Putamen (tissue), 1 donor: ENCODE measurements at regions not wholly inside any gene's neighbourhood (a gene's known extent, or its start where the extent isn't known, plus 50 kb on each side); places are given as distances from the start of the nearest gene placed in this dataset.
"Not testable (repeated sequence)": the region's sequence is repeated elsewhere in the genome, so short reads cannot be mapped to it uniquely, and the experiment has no call there.

Experiments used
- DNase-seq: peaks from one replicate; pipeline ENCODE4 v3.0.0-alpha.2; 2016; ENCODE audit warnings: low spot score

DNA sequence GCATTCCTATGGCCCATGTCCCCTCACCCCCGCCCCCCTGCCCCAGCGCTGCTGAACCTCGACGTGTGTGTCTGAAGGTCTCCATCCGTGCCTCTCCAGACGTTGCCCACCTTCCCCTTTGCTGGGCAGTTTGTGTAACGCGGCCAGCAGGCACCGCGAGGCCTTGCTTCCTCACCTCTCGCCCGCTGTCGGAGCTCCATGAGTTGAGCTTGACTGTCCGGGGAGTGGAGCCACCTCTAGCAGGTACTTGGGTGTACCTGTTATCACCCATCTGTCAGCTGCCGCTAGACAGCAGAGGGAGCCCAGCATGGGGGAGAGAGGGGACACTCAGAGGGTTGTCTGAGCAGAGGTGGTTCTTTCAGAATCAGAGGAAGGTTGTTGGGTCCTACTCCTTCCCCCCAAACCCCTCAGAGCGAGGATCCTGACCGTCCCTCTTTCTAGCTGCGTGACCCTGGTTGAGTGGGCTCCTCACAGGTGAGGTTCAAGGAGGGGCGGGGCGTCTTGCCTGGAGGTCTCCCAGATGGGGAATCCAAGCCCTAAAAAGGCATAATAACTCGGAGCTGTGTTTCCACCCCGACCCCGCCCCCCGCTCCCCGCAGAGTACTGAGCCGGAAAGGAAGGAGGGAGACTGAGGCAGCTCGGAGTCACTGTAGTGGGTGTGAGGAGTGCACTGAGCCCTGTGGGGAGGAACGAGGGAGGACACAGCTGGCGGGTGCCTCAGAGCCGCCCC is 184.7 kb downstream of the C9orf50 start:
- no peak for DNase-seq

DNA sequence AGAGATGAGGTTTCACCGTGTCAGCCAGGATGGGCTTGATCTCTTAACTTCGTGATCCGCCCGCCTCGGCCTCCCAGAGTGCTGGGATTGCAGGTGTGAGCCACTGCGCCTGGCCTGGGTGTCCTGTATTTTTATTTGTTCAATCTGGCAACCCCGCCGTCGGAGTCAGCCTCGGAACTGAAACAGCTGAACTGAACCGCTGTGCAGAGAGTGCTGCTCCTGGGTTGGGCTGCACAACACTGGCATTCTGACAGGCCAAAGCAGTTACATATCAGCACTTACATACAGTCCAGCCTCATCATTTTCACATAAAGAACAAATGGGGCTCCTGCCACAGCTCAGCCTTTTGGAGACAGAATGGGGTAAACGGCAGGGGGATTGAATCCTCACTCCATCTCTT is 185.6 kb downstream of the C9orf50 start:
- DNase-seq: no peak

DNA sequence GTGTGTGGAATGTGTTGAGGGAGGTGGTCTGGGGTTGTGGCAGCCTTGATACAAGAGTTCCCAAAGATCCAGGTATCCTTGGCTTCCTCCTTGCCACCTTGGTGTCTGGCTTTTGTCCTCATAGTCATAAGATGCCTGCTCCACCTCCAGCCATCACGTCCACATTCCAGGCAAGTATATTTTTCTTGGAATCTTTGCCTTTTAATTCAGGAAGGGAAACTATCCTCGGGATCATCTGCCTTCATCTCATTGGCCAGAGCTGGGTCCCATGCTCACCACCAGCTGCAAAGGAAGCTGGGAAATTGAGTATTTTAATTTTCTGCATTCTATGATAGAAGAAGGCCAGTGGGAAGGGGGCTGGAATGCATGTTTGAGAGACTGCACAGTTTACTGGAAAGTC is 186.7 kb downstream of the C9orf50 start:
- DNase-seq: no peak

DNA sequence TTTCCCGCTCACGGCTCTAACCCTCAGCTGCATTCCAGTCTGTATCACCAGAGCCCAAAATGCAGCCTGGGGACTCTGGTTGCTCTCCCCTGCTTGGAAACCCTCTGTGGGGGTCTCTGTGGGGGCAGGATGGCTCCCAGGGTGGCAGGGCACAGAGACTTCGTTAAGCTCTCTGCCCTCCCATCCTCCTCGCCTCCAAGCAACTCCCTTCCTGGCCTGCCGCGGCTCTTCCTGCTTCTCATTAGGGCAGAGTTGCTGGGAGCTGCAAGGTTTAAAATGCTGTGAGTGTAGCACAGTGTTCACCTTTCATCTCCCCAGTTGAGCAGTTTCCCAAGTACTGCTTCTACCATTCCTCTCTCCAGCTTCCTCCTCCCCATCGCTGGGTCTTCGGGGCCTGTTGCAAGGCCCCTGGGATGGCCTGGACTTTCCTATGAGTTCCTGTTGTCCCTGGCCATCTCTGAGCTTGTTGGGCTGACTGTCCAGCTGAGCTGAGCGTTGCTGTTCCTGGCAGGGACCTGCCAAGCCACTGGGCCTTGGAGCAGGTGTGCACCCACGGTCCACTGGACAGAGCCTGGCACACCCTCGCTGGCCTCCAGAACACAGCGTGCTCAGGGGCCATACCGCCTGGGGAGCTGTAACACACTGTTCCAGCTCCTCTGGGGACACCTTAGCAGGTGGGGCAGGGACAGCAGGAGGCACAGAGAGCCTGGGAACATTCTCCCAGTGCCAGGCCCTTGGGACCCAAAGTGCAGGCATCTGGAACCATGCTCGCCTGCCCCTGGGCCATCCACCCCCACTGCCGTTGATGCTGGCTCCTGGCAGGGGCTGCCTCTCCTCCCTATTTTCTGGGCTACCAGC is 188.4 kb downstream of the C9orf50 start:
- no peak for DNase-seq

DNA sequence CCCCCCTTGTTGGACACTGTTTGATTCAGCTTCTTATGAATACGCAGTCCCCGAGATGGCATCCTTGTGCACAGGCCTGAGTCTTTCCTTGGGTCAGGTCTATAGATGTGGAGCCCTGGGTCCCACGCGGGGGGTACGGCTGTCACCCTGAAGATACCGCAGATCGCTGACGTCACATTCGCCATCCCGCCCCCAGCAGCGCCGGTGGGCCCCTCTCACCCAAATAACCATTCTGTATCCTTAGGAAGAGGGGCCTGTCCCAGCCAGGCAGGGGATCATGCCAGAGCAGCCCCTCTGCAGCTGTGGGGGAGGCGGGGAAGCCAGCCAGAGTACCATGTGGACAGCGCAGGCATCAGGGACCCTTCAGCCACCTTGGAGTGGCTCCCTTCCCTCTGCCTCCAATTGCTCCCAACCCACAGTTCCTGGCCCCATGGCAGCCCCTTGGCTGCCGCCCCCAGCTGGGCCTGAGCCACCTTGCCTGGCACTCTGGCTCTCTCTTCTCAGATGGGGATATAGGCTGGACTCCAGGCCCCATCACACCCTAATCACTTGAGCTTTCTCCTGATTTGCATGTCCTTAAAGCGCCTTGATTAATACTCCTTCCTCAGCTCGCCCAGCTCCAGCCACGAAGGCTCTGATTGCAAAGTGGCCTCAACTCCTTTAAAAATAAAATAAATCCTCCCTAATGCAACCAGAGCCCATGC is 189.8 kb downstream of the C9orf50 start:
- DNase-seq: no peak

DNA sequence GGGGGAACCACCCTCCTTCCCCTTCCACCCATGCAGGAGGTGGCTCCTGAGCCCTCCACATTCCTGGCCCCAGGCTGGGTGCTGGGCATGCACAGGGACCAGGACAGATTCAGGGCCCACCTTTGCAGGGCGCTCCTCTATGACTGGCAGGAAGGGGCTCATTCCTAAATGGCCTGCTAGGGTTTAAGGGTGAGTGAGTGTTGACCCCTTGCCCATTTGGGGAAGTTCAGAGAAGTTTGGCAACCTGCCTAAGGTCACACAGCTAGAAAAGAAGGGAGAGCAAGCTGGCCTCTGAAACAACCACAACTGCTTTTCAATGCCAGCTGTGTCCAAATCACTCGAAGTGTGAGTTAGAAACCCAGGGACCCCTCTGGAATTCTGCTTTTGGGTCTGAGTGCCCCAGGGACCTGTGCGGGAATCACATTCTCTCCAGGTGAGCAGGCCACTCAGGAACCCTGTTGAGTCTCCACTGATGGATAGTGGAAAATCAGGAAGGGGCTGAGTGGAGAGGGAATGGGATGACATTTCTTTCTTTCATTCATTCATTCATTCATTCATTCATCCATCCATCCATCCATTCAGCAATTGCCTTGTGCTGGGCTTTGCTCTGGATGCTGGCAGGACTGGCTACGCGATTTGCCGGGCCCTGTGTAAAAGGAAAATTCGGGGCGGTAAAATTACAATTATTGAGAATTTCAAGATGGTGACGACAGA is 191.9 kb downstream of the C9orf50 start:
- DNase-seq: no peak

DNA sequence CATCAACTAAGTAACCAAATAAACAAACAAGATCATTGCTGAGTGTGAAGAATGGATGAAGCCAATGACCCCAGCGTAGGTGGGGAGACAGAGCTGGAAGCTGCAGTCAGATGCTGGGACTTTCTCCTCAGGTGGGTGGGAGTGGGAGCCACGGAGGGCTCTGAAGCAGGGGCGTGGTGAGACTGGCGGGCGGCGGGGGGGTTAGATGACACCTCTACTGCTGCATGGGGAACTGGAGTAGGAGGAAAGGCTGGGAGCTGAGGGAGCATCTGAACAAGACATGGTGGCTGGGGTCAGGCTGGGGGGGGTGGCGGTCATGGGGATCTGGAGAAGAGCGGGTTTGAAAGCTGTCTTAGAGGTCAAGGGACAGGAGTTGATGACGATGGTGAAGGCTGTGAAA is 193.8 kb downstream of the C9orf50 start:
- no peak for DNase-seq

DNA sequence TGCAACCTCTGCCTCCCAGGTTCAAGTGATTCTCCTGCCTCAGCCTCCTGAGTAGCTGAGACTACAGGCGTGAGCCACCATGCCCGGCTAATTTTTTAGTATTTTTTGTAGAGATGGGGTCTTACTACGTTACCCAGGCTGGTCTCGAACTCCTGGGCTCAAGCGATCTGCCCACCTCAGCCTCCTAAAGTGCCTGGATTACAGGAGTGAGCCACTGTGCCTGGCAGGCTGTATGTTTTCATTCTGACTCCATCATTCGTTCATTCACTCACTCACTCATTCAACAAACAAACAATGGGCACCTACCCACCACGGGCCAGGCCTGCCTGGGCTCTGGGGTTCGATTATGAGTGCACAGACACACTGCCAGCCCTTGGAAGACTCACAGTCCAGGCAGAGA is 197.1 kb downstream of the C9orf50 start:
- not testable (repeated sequence) for DNase-seq

DNA sequence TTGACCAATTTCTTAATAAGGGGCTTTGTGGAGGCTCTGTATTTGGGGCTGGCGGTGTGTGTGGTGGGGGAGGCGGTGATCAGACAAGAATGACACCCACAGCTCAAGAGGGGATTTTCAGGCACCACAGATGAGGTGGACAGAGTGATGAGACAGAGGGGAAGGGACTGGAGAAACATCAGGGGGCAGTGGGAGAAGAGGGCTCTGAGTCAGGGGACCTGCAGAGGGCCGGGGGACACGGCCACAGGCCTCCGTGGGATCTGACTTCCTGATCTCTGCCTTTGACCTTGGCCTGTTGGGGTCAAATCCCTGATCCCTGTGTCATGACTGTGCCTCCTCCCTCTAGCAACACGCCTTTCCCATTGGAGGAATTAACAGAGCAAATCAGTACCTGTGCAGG is 197.7 kb downstream of the C9orf50 start:
- DNase-seq: no peak

DNA sequence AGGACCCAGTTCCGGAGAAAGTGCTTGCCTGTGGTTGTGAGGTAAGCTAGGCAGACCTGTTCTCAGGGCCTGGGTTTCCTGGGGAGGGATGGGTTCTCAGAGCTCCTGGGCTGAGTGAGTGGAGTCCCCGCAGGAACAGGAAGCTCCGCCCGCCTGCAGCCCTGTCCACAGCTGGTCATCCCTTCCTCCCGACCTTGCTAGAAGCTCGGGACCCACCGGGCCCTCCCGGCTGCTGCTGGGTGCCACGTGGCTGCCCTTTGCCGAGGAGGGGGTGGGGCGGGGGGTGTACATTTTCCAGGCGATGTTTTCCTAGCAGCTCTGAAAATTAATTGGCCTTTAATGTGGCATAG is 198.1 kb downstream of the C9orf50 start:
- no peak for DNase-seq

DNA sequence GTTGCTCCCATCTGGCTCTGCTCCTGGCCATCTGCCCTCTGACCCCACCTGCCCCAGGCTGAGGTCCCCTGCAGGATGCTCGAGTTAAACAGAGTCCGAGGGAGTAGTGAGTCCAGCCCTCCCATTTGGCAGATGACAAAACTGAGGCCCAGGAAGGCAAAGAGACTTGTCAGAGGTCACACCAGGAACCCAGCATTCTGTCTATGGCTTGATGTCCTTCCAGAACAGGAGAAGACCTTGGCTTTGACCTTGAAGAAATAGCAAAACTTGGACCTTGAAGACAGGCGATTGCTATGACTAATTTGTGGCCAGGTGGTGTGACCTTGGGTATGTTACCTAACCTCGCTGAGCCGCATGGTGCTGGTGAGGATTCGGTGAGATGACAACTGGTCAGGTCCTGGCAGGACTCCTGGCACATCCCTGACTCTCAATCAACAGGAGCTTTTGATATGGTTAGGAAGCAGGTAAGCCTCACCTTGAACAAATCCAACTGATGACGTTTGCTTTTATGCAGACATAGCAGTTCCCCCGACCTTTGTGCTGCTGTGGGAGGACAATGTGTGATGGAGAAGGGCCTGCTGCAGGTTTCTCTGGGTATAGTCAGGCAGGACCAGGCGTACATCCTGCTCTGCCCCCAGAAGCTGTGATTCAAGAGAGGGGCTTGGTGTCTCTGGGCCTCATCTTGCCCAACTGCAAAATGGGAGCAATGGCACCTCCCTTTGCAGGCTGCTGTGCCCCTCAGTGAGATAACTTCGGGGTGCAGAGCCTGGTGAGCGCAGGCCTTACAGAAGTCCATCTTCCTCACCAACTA is 198.7 kb downstream of the C9orf50 start:
- DNase-seq: no peak

DNA sequence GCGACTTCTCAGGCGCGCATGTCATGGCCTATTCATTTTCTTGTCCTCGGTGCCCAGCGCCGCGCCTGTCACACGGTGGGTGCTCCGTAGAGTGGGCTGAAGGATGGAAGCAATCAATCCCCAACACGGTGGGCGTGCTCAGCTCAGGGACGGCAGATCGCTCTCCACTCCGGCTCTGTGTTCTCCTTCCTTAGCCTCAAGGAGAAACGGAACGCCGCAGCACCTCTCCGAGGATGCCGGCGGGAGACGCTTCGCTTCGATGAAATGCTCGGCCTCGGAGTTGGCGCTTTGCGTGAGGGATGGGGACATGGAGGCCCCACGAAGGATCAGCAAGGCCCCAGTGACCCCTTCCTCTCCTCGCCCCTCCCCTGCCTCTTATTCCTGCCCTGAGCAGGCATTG is 199.5 kb downstream of the C9orf50 start:
- no peak for DNase-seq

DNA sequence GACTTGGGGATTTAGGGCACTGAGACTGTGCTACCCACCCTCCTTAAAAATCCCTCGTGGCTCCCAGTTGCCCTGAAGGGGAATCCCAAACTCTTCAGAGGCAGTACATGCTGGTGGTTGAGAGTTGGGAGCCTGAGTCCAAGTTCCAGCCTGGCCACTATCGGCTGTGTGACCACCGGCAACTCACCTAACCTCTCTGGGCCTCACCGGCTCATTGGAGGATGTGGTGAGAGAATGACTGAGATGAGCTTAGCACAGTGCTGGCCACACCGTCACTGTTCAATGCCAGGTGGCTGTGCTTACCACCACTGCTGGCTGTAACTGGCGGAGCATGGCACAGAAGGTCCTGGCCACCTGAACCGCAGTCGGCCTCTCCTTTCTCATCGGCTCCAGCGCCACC is 200.2 kb downstream of the C9orf50 start:
- DNase-seq: no peak

DNA sequence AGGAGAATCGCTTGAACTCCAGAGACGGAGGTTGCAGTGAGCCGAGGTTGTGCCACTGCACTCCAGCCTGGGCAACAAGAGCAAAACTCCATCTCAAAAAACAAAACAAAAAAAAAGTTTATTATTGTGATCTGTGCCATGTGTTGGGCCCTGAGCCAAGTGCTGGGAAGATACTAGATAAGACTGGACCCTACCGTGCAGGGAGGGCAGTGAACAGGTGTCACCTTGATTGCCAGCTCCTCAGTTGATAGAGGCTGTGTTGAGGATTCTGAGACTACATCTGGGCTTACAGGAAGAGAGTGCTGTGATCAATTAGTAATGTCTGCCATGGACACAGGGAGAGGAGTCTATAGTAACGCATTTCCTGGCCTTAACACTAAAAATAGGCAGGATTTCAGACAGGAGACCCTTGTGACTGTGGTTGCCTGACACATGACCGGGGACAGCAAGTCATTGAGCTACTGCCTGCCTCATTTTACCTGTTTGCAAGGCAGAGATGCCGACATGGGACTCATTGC is 201.5 kb downstream of the C9orf50 start:
- DNase-seq: no peak

DNA sequence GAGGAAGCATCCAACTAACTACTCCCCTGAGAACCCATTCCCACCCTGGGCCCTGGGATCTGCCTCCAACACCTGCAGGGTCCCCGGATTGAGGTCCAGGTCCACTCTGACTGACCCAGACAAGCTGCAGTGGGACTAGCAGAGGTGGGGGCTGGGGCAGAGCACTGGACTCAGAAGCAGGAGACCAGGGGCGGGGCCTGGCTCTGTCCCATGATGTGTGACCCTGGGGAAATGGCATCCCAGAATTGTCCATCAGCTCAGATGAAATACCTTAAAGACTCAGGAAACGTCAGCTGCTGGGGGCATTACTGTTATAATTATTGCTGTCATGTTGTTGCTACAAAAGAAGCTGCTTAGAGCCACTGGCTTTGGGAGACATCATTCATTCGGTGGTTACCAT is 202.4 kb downstream of the C9orf50 start:
- no peak for DNase-seq

DNA sequence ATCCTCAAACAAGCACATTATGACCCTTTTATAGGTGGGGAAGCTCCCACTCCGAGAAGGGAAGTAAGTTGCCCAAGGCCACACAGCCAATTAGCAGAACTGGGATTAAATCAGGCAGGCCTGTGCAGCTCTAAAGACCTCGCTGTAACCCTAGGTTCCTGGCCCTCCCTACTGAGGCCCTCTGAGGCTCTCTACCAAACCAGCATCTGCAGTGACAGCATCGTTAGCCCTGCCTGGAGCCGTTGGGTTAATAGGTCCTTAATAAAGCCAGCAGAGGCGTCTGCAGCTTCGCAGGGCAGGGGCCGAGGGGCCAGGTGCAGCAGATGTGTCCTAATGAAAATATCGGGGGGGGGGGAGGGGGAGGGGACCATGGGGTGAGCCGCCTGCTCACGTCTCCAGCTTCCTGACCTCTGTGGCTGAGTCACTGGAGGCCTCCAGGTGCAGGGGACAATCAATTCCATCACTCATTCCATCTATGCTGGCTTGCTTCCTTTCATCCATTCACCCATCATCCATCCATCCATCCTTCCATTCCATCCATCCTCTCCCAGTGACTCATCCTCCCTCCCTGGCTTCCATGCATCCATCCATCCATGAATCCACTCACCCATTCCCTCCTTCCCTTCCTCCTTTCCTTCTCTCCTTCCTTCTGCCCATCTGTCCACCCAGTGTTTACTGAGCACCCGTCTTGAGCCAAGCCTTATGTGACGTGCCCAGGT is 203.9 kb downstream of the C9orf50 start:
- no peak for DNase-seq

DNA sequence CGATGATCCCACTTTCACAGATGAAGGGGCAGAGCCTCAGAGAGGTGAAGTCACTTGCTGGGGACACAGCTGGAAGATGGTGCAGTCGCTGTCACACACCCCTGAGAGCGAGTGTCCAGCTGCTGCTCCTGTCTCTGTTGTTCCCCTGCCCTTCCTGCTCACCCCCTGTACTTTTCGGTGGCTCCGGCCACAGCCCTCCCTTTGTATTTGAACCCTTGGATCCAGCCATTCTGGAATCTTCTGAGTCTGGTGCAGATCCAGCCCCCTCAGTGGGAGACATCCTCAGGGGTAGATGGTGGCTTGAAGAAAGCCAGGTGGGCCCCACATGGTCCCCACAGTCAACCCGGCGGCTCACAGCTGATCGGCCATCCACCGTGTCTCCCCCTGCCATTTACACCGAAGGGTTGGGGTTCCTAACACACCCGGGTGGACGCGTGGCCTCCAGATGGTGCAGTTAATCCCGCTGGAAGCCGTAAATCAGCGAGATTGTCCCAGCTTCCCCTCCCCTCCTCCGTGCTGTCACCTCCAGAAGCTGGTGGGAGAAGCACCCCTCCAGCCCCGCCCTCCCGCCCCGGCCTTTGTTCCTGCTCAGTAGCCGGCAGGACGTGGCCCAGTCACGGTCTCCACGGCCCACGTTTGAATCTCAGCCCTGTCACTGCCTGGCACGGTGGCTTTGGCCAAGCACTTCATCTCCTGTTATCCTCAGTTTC is 204.8 kb downstream of the C9orf50 start:
- no peak for DNase-seq

DNA sequence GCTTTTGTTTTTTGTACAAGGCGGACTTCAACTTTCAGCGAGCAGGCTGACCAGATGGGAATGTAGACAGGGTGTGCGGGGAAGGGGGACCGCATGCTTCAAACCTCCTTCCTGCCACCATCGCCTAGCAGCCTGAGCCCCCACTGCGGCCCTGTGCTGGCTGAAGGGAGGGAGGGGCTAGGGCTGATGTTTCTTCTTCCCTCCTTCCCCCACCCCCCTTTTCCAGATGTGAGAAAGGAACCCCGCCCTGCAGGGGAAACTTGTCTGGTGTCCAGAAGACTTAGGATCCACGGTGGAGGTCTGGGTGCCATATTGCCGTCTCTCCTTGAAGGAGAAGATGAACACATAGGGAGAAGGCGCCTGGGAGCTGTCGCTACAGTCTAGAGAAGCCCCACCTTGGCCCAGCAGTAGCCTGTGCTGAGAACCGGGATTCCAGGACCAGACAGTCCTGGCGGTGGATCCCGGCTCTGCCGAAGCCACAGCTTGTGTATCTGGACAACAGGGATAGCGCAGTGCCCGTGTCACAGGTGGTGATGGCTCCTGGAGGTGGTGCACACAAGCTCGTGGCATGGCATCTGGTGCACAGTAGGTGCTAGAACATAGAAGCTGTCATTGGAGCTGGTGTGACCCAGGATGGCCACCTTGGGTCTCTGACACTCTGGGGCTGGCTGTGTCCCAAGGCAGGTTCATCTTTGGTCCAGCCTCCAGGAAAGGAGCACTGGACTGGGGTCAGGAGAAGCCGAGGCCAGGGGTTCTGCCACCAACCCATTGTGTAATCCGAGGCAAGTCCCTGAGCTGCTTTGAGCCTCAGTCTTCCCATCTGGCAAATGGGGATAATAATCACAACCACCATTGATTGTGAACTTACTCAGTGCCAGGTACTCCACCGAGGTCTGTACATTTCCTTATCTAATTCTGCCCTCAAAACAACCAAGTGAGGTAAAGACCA is 205.6 kb downstream of the C9orf50 start:
- no peak for DNase-seq
